Epithelial cell of prostate (primary cell): ENCODE measurements at regions not wholly inside any gene's neighbourhood (a gene's known extent, or its start where the extent isn't known, plus 50 kb on each side); places are given as distances from the start of the nearest gene placed in this dataset.
A peak's percentile ranks its signal among the peaks of the same experiment; 100 is the strongest.

Experiments
- DNase-seq: peaks from one replicate; pipeline ENCODE4 v3.0.0-alpha.2; 2011; ENCODE audit warnings: low read depth, low spot score
- H3K27ac ChIP-seq: fragments of 450-650 bp; 2 replicates; pipeline ENCODE4 v1.5.1; 2017; ENCODE audit warnings: mild to moderate bottlenecking

- no peak overlapping the region for H3K27ac ChIP-seq
- DNase-seq: no peak
These were observed 50.8 kb upstream of the INCENP start for GRCh38 chr11:62073061-62073460.

- DNase-seq: no peak
- no peak overlapping the region for H3K27ac ChIP-seq
These were observed 52.4 kb upstream of the INCENP start for GRCh38 chr11:62071408-62071807.

GRCh38 chr11:62069986-62070919 lies 53.6 kb upstream of the INCENP start:
- H3K27ac ChIP-seq: no peak overlapping the region
- no peak for DNase-seq

- DNase-seq: no peak
These were observed 54.4 kb upstream of the INCENP start for GRCh38 chr11:62069374-62069773.

GRCh38 chr11:62068730-62069129 lies 55.1 kb upstream of the INCENP start:
- no peak for DNase-seq
- H3K27ac ChIP-seq: no peak overlapping the region

More at GRCh38 chr11:62069374-62069773, 54.4 kb upstream of the INCENP start:
- H3K27ac ChIP-seq: no peak overlapping the region

GRCh38 chr11:62067741-62068140 lies 56.1 kb upstream of the INCENP start:
- no peak overlapping the region for H3K27ac ChIP-seq
- no peak for DNase-seq

GRCh38 chr11:62064221-62064620 lies 59.6 kb upstream of the INCENP start:
- no peak for DNase-seq
- H3K27ac ChIP-seq: no peak overlapping the region

GRCh38 chr11:62062223-62062861 lies 61.5 kb upstream of the INCENP start:
- no peak overlapping the region for H3K27ac ChIP-seq
- no peak for DNase-seq

- DNase-seq: no peak
- H3K27ac ChIP-seq: no peak overlapping the region
These were observed 62.2 kb upstream of the INCENP start for GRCh38 chr11:62061356-62062222.

GRCh38 chr11:62057069-62057468 lies 66.7 kb upstream of the INCENP start:
- no peak overlapping the region for H3K27ac ChIP-seq
- no peak for DNase-seq

GRCh38 chr11:62055970-62056369 lies 67.8 kb upstream of the INCENP start:
- DNase-seq: no peak
- no peak overlapping the region for H3K27ac ChIP-seq

- H3K27ac ChIP-seq: no peak overlapping the region
- no peak for DNase-seq
These were observed 69.2 kb upstream of the INCENP start for GRCh38 chr11:62054484-62055121.

- no peak overlapping the region for H3K27ac ChIP-seq
- no peak for DNase-seq
These were observed 69.7 kb upstream of the INCENP start for GRCh38 chr11:62054081-62054480.

- no peak for DNase-seq
- no peak overlapping the region for H3K27ac ChIP-seq
These were observed 73.1 kb upstream of the INCENP start for GRCh38 chr11:62050716-62051115.

GRCh38 chr11:62048100-62048499 lies 75.7 kb upstream of the INCENP start:
- DNase-seq: no peak
- H3K27ac ChIP-seq: peak overlapping the region; percentile 49

GRCh38 chr11:62046568-62047100 lies 77.2 kb upstream of the INCENP start:
- DNase-seq: no peak
- peak overlapping the region; percentile 75 for H3K27ac ChIP-seq

GRCh38 chr11:62044639-62045121 lies 77.2 kb upstream of the FTH1 start:
- peak overlapping the region; percentile 75 for H3K27ac ChIP-seq
- DNase-seq: no peak

GRCh38 chr11:62035293-62035692 lies 67.9 kb upstream of the FTH1 start:
- H3K27ac ChIP-seq: no peak overlapping the region
- DNase-seq: no peak

- H3K27ac ChIP-seq: peak overlapping the region; percentile 26
- no peak for DNase-seq
These were observed 66.6 kb upstream of the FTH1 start for GRCh38 chr11:62034036-62034338.
